Sigmoid colon (tissue), 6 donors: ENCODE measurements at regions not wholly inside any gene's neighbourhood (a gene's known extent, or its start where the extent isn't known, plus 50 kb on each side); places are given as distances from the start of the nearest gene placed in this dataset.
"Not testable (repeated sequence)": the region's sequence is repeated elsewhere in the genome, so short reads cannot be mapped to it uniquely, and the experiment has no call there.

Experiments used
- DNase-seq: peaks from one replicate; pipeline ENCODE4 v3.0.0-alpha.2; 2019
- H3K27ac ChIP-seq, 4 donors: fragments of 200-600 bp; sonication (generic); one replicate each; pipeline ENCODE4 v1.5.1; 2016 to 2019; ENCODE audit warnings: mild to moderate bottlenecking in 1 of 4
- H3K27me3 ChIP-seq, 3 donors: fragments of 200-600 bp; sonication (generic); one replicate each; pipeline ENCODE4 v1.5.1; 2019; ENCODE audit warnings: mild to moderate bottlenecking in 1 of 3
- H3K36me3 ChIP-seq, 4 donors: fragments of 200-600 bp; sonication (generic); one replicate each; pipeline ENCODE4 v1.5.1; 2016 to 2019
- H3K4me1 ChIP-seq, 4 donors: fragments of 200-600 bp; sonication (generic); one replicate each; pipeline ENCODE4 v1.5.1; 2017 to 2019
- H3K4me3 ChIP-seq, 4 donors: fragments of 200-600 bp; sonication (generic); one replicate each; pipeline ENCODE4 v1.5.1; 2017 to 2019; ENCODE audit warnings: mild to moderate bottlenecking in 2 of 4, moderate library complexity in 1 of 4
- H3K9me3 ChIP-seq, 4 donors: fragments of 200-600 bp in 3 of 4; sonication (generic) in 3 of 4; one replicate each; pipeline versions ENCODE4 v1.5.1 to v1.6.1; 2013 to 2019
- EP300 ChIP-seq, 4 donors: sonication (generic); formaldehyde crosslinking; IDR thresholded peaks; one replicate each; pipeline ENCODE4 v1.6.1; 2017; ENCODE audit warnings: antibody characterized with exemption in 4 of 4
- POLR2A ChIP-seq, 2 donors: fragments of 450-650 bp; IDR thresholded peaks; one replicate each; pipeline ENCODE4 v1.6.1; 2016; ENCODE audit warnings: antibody characterized with exemption in 2 of 2, mild to moderate bottlenecking in 2 of 2, moderate library complexity in 2 of 2
- POLR2AphosphoS5 ChIP-seq, 4 donors: sonication (generic); formaldehyde crosslinking; IDR thresholded peaks; one replicate each; pipeline ENCODE4 v1.6.1; 2017; ENCODE audit warnings: antibody characterized with exemption in 4 of 4
- WGBS, 2 donors: extraction: QIAGEN DNeasy Blood & Tissue Kit; methylation state at CpG; one replicate each; pipeline ENCODE4 v1.1.7; 2013; 5-methylcytosine and 5-hydroxymethylcytosine counted together
- intact Hi-C: fragments of 100-400 bp; cut with DNase I; formaldehyde crosslinking; loops from one replicate; pipeline ENCODE4 v1.15.1; 2023
- TF ChIP-seq, protein P1 (sequence below), 4 experiments: fragments of 450-650 bp in 3 of 4; fragments of 200-600 bp in 1 of 4; IDR thresholded peaks; one replicate each; pipeline ENCODE4 v1.5.1; 2016 to 2019; ENCODE audit warnings: antibody characterized with exemption in 4 of 4, mild to moderate bottlenecking in 3 of 4, moderate library complexity in 2 of 4
- donor health status: healthy with polysubstance abuse.
- donor health status: healthy.

DNA sequence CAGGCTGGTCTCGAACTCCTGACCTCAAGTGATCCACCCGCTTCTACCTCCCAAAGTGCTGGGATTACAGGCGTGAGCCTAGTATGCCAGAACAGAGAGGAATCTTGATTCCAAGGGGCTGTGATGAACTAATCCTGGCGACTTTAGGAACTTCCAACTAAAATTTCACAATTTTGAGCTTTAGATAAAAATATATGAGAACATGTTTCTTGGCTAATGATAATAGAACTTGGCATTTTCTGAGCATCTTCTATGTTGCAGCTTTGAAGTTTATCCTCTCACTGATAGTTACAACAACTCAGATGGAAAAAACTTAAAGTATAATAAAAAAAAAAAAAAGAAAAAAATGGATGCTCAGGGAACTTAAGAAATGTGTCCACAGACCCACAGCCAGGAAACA is 69.8 kb upstream of the WSCD1 start:
- Histone ChIP-seq H3K4me3 (no peak overlapping the region), H3K27me3 (no peaks in the 10 kb centered on the region), H3K4me1 (no peaks in the 10 kb centered on the region), H3K9me3 (no peaks in the 10 kb centered on the region), H3K27ac (no peak overlapping the region), H3K36me3 (no peaks in the 10 kb centered on the region)
- whole genome bisulfite sequencing, 2 donors = 77 to 80% methylated on average over 4 of the region's 4 CpGs
- TF ChIP-seq, protein P1, sequence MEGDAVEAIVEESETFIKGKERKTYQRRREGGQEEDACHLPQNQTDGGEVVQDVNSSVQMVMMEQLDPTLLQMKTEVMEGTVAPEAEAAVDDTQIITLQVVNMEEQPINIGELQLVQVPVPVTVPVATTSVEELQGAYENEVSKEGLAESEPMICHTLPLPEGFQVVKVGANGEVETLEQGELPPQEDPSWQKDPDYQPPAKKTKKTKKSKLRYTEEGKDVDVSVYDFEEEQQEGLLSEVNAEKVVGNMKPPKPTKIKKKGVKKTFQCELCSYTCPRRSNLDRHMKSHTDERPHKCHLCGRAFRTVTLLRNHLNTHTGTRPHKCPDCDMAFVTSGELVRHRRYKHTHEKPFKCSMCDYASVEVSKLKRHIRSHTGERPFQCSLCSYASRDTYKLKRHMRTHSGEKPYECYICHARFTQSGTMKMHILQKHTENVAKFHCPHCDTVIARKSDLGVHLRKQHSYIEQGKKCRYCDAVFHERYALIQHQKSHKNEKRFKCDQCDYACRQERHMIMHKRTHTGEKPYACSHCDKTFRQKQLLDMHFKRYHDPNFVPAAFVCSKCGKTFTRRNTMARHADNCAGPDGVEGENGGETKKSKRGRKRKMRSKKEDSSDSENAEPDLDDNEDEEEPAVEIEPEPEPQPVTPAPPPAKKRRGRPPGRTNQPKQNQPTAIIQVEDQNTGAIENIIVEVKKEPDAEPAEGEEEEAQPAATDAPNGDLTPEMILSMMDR (IDR thresholded peaks at IDR 0.05) = no peak
- TF ChIP-seq POLR2A (IDR thresholded peaks at IDR 0.05) (no peak), POLR2AphosphoS5 (IDR thresholded peaks at IDR 0.05) (no peak), EP300 (IDR thresholded peaks at IDR 0.05) (no peak)
- intact Hi-C loops = no loop called here
- no peak for DNase-seq

DNA sequence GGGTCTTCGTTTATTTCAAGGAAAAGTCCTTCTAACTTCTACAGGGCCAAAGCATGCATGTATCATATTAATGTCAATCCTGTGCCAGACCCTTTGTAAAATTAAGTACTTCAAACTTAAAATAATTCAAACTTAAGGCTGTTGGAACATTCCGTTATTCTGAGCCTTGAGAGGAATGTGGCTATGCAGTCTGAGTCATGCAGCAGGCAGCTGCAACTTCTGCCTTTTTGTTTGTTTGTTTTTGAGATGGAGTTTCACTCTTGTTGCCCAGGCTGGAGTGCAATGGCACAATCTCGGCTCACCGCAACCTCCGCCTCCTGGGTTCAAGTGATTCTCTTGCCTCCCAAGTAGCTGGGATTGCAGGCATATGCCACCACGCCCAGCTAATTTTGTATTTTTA is 67.0 kb upstream of the WSCD1 start:
- intact Hi-C loops, H3K4me1 ChIP-seq, H3K9me3 ChIP-seq, H3K27me3 ChIP-seq, H3K27ac ChIP-seq, DNase-seq, H3K4me3 ChIP-seq, H3K36me3 ChIP-seq: not testable (repeated sequence)
- WGBS, 2 donors = 61 to 69% methylated on average over 6 of the region's 6 CpGs

DNA sequence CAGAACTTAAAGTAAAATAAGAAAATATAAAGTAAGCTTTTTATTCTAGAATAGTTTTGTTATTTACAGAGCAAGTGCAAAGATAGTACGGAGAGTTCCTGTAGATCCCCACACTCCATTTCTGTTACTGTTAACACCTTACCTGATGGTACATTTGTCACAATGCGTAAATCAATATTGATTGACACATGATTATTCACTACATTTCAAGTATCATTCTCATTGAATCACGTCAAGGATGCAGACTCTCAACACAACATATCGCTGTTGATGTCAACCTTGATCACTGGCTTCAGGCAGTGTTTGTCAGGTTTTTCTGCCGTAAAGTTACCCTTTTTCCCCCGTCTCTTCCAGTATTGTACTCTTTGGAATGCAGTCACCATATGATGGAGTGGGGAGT is 64.2 kb upstream of the WSCD1 start:
- TF ChIP-seq, protein P1 (IDR thresholded peaks at IDR 0.05) = no peak
- no peak for TF ChIP-seq POLR2AphosphoS5 (IDR thresholded peaks at IDR 0.05)
- TF ChIP-seq POLR2A (IDR thresholded peaks at IDR 0.05) = no peak
- no peak for TF ChIP-seq EP300 (IDR thresholded peaks at IDR 0.05)
- intact Hi-C loops = no loop called here
- H3K9me3 ChIP-seq = no peaks in the 10 kb centered on the region
- no peaks in the 10 kb centered on the region for H3K4me1 ChIP-seq
- no peaks in the 10 kb centered on the region for H3K27me3 ChIP-seq
- no peak for DNase-seq
- H3K4me3 ChIP-seq = no peak overlapping the region
- H3K36me3 ChIP-seq = no peaks in the 10 kb centered on the region
- no peak overlapping the region for H3K27ac ChIP-seq
- 90 to 91% methylated on average over 6 of the region's 6 CpGs for WGBS, 2 donors

DNA sequence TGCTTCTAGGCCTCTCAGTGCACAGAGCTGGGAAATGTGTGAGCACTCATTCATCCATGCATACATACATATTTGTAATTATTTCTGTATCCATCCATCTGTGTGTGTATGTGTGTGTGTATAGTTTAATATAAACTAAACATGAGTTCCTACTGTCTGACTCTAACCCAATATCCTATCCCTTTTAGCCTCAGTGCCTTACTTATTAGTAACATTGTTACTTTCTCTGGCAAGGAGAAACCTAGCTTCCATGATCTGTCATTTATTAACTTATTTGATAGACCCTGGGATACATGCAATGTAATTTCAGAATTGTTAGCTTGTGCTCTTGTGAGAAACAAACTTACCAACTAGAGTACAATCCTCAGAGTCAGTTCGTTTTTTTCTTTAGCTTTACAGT is 59.0 kb upstream of the WSCD1 start:
- H3K36me3 ChIP-seq = no peaks in the 10 kb centered on the region
- peaks cover 0 to 2% (median 0%) of the 10 kb centered on the region in 4 donors for H3K9me3 ChIP-seq
- intact Hi-C loops = no loop called here
- H3K4me1 ChIP-seq = no peaks in the 10 kb centered on the region
- no peak overlapping the region for H3K27ac ChIP-seq
- WGBS, 2 donors = 14 to 44% methylated on average over 1 of the region's 1 CpG
- no peak for DNase-seq
- H3K4me3 ChIP-seq = no peak overlapping the region
- TF ChIP-seq, protein P1 (IDR thresholded peaks at IDR 0.05) = no peak
- TF ChIP-seq POLR2A (IDR thresholded peaks at IDR 0.05) = no peak
- TF ChIP-seq EP300 (IDR thresholded peaks at IDR 0.05) = no peak
- no peak for TF ChIP-seq POLR2AphosphoS5 (IDR thresholded peaks at IDR 0.05)
- H3K27me3 ChIP-seq = no peaks in the 10 kb centered on the region

DNA sequence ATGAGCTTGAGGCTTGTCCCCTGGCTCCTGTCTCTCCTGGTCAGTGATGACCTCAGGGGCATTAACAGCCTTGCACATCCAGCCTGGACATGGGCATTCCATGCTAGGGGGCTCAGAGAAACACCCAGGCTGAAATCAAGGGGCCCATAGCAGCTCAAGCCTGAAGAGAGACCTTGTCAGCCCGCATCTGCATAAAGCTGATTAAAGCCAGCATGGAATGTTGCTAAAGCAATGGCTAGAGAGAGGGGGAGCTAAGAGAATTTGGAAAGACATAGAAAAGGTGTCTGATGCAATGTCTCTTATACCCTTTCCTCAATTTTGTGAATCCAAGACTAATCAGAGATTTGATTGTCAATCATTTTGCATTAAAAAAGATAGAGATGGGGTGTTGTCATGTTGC is 51.4 kb upstream of the WSCD1 start:
- H3K27me3 ChIP-seq = no peaks in the 10 kb centered on the region

More for the DNA sequence above, 51.4 kb upstream of the WSCD1 start:
- Histone ChIP-seq H3K4me3 (no peak overlapping the region), H3K9me3 (no peaks in the 10 kb centered on the region), H3K4me1 (no peaks in the 10 kb centered on the region), H3K36me3 (no peaks in the 10 kb centered on the region), H3K27ac (no peak overlapping the region)
- DNase-seq = no peak
- TF ChIP-seq POLR2A (IDR thresholded peaks at IDR 0.05) = no peak
- TF ChIP-seq POLR2AphosphoS5 (IDR thresholded peaks at IDR 0.05) = no peak
- TF ChIP-seq, protein P1 (IDR thresholded peaks at IDR 0.05) = no peak
- no peak for TF ChIP-seq EP300 (IDR thresholded peaks at IDR 0.05)
- 59 to 66% methylated on average over 1 of the region's 1 CpG for WGBS, 2 donors
- intact Hi-C loops = no loop called here
